Posterior vena cava (tissue), 2 donors: ENCODE measurements at regions not wholly inside any gene's neighbourhood (a gene's known extent, or its start where the extent isn't known, plus 50 kb on each side); places are given as distances from the start of the nearest gene placed in this dataset.

Experiments
- DNase-seq: peaks from one replicate; pipeline ENCODE4 v3.0.0-alpha.2; 2020; ENCODE audit warnings: low spot score
- intact Hi-C, 2 donors: fragments of 100-400 bp; cut with DNase I; formaldehyde crosslinking; loops; one replicate each; pipeline versions ENCODE4 v1.14.1 to v1.14.2; 2022 to 2023
- donor health status: DM: yes; HTN: yes; CAD: no.
- donor health status: DM: yes; HTN: yes; CAD: no.

DNA sequence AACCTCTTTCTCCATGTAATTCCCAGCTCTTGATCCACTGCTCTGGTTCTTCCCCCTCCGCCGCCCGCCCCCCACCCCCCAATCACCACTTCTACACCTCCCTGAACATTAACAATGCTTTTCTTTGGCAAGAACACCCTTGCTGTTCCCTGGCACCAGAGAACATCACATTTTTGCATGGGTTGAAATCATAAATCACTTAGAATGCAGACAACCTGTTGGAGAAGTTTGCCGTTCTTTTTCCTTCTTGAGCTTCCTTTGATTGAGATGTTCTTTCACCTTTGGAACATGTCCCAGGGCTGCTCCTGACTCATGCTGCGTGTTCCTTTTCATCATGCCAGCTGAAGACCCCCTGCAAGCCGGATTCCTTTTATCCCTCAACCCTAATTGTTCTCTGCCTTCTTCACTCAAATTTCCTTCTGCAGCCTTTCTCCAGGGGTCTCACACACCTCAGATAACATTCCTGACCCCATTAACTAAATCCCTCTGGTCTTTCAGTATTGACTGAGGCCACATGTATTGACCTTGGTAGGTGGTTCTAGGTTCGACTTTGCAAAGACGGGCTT, 294.1 kb upstream of the TMPO start:
- intact Hi-C loops, result no loop called here
- no peak for DNase-seq

DNA sequence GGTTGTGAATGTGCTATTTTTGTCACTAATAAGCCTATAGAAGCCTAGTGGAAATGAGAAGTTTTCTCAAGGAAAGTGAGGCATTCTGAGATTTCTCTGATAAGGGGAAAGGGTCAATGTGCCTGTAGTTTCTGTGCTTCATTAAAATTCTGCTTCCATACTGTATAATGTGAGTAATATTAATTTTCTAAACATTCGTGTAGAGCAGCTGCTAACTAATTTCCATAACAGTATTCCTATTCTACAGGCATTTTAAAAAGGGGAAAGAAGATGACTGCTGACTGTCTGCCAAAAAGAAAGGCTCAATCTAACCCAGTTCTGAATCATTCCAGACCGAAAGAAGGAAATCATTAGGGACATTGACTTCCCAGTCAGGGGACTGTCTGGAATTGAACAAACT, 293.3 kb upstream of the TMPO start:
- DNase-seq, result no peak
- intact Hi-C loops, result no loop called here

DNA sequence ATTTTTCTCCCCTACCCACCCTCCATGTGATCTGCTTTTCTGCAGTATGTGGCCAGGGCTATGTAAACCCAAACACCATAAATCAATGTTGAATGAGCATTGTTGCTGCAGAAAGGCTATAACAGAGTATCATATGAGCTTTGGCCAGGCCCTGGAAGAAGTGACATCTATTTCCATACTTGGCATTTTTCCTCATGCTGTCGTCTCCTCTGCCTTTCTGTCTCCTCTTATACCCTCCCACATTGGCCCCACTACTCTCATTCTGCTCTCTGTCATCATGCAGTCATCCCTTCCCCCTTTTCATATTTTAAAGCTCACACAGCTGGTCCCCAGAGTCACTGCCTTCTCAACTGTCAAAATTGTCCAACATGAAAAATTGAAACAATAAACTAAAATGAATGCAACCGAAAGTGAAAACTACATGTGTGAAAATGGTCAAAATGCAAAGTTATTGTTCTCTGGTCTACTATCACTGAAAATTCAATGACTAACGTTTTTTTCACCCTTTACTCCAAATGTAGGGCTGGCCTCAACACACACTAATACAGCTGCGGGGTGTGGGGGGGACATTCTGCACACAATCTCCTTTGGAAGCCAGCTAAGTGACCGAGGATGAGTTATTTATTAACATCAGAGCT, 290.7 kb upstream of the TMPO start:
- no peak for DNase-seq
- intact Hi-C loops, result no loop called here

GRCh38 chr12:98227162-98227561, 288.2 kb upstream of the TMPO start:
- DNase-seq, result no peak
- intact Hi-C loops, result no loop called here

DNA sequence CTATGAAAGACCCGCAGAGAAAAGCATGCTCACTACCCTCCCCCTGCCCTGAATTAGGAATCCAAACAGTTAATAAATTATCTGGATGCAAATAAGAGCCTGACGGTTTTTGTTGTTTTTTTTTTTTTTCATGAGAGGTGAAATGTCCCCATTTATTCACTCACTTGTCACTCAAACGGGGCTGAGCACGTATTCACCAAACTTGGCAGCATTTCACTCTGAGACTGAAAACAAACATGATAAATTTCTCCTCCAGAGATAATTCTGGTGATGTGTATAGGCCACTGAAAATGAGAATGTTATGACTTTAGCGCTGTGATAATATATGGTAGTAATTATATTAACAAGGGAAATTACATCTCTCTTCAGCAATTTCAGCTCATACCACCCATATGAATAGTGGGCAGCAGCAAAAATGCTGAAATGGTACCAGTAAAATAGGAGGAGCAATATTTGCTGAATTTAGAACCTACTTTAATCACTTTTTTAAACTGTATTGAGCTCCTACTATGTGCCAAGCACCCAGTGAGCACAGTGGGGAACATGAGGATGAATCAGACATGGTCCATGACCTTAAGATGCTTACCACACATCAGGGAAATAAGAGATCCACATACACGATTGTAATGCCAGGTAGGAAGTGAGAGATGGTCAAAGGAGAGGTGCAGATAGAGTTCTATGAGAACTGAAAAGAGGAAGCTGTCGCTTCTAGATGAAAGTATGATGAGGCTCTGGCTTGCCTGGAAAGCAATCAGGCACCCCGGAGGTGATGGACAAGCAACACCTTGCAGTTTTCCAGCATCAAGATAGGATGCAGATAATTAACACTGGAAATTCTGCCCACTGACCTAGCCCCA, 286.5 kb upstream of the TMPO start:
- intact Hi-C loops, result no loop called here
- DNase-seq, result no peak

DNA sequence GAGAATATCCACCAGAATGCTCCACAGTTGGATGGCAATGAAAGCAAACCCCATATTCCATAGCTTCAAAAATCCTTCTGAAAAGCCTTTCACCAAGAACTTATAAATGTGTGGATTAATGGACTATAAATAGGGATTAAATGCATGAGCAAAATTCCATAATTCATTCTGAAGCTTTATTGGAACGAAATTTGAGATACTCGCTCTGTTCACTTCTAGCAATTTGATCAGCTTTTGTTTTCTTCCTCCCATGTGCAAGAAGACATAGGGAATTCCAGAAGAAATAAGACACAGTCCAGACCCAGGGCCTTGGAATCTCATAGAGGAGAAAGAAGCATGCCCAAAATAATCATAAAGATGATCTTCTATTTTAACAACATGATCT, 285.9 kb upstream of the TMPO start:
- intact Hi-C loops, result no loop called here
- no peak for DNase-seq

DNA sequence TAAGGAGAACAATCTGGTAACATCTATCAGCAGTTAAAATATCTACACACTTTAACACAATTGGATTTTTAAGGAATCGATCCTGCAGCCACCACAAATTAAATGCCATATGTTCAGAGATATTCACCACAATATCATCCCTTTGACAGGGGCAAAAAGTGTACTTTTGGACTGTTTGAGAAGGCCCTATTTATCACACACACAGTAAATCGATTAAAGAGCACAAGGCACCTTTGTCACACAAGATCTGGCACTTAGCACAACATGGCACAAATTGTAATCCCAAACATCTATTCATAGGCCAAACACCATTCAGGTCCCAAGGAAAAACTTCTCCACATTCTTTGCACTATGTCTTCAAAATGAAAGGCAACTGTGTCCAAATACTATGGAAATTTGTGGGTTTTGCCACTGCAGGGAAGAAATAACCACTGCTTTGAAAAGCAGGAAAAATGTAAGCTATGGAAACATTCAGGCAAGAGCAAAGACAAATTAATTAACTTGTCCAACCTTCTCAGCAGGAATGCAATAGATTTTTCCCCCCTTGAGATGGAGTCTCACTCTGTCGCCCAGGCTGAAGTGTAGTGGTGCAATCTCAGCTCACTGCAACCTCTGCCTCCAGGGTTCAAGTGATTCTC, 282.5 kb upstream of the TMPO start:
- intact Hi-C loops, result no loop called here
- DNase-seq, result no peak

GRCh38 chr12:98235301-98235700, 280.1 kb upstream of the TMPO start:
- DNase-seq, result no peak
- intact Hi-C loops, result no loop called here

DNA sequence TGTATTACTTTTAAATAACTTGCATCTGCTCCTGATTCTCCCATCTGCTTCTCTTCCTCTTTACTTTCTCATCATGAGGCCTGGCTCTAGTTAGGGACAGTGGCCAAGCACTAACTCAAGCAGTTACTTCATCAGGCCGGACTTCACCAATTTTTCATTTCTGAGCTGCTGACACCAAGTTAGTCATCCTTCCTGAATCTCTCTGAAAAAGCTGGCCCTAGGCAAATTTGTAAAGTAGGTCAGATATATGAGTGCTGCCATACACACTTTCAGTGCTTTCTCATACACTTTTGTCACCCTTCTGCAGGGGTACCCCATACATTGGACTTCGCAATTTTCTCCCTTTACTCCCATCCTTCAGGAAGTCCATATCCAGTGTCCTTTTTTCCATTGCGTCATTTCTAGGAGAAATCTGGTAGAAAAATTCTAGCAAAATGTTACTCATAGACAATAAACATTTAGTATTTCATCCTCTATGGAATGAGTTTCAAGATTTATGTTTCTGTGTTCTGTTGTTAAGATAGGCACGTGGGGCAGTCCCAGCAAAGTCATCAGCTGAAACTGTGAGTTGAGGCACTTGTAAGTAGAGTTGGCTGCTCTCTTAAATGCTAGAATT, 276.8 kb upstream of the TMPO start:
- DNase-seq, result no peak
- intact Hi-C loops, result no loop called here

DNA sequence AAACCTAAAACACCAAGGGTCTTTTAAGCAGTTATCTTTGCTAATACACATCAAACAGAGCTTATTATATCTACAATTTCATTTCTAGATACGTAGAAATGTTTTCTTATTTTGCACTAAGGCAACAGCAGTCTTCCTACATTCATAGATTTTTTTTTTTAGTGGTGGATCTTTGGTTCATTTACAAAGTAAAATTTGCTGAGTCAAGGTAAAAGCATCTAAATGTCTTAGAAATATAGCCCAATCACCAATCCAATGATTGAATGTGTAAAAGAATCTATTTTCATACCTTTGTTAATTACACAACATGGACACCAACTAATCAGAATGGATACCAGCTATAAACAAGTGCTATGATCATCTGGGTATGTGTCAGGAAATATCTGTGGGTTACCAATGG, 272.2 kb upstream of the TMPO start:
- DNase-seq, result no peak
- intact Hi-C loops, result no loop called here

DNA sequence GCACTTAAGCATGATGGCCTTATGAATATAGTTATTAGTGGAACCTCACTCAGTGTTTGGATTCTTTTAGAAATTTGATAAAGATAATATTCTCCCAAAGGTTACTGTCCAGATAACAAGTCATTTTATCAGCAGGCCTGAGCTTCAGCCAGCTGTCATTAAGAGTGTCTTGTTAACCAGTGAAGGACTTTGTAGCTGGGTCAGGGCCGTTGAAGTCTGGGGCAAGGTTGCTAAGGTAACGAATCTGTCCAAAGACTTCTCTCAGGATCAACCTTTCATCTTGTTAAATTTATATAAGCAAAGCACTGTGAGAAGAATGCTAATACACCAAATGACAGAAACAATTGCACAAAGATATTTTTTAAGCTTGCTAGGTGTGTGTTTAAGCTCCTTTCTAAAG, 271.3 kb upstream of the TMPO start:
- intact Hi-C loops, result no loop called here
- DNase-seq, result no peak

DNA sequence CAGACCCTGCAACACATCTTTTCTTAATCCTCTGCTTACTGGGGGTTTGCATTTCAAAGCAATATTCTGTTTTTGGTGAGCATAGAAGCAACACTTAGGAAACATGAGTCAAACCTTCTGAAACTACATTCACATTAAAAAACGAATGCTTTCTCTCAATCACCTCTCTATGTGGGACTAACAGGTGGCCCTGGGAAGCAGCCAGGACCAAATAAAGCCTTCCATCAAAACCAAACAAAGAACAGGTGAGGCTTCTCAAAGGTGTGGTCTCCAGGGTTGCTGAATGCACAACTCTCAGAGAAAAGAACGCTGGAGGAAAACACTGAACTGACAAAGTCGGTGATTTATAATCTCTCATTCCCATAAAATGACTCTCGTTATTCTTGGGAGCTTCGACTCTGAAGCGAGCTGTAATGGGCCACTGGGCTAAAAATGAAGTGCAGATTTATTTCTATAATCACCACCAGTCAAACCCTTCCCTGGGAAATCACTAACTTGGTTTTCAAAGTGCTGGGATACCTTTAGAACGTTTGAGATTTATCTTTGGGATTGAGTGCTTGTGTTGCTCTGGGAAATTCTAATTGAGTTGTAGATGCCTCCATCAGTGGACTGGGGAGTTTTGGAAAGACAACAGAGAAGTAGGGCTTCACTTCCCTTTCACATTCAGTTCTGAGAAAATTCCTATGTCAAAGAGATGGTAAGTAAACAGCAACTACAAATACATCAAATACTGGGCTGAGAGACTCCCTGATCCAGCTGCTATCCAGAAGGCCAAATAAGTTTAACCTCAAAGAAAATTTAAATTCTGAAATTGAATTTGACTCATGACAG, 262.0 kb upstream of the TMPO start:
- no peak for DNase-seq
- intact Hi-C loops, result no loop called here

- intact Hi-C loops, result no loop called here
- no peak for DNase-seq
Observed at GRCh38 chr12:98256830-98257229, 258.6 kb upstream of the TMPO start.

DNA sequence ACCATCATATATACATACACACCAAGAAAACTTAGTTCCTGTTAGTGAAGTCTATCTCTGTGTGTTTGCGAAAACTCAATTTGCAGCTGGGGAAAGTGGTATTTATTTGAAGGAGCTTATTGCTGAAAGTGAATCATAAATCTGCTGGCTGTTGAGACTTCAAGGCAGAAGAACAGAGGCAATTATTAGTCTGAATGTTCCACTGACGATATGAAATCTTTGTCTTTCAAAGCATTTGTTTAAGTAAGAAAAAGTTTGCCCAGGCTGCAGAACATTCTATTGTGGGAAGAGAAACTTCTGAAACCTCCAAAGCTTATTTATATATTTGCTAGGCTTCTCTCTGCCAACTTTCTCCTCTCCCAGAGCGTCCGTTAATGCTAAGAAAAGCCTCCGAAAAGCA, 255.7 kb upstream of the TMPO start:
- no peak for DNase-seq
- intact Hi-C loops, result no loop called here

GRCh38 chr12:98260276-98260675, 255.1 kb upstream of the TMPO start:
- DNase-seq, result no peak
- intact Hi-C loops, result no loop called here

DNA sequence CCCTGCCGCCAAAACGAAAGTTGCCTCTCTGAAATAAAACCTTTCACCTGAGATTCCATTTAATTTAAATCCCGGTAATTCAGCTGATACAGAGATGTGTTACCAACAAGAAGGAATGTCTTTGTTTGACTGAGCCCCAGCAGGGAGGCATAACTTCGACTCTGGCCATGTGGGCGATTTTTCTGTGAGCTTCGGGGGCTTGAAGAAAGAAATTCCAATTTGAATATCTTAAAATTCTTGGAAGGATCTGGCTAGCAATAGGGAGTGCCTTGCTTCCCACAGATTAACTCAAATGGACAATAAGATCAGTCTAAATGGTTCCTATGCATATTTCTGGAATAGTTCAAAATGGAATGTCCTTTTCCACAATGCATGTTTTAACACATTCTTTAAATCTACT, 252.5 kb upstream of the TMPO start:
- no peak for DNase-seq
- intact Hi-C loops, result no loop called here

- intact Hi-C loops, result no loop called here
- DNase-seq, result no peak
Observed at GRCh38 chr12:98274430-98275130, 240.8 kb upstream of the TMPO start.

GRCh38 chr12:98275131-98275475, 240.3 kb upstream of the TMPO start:
- intact Hi-C loops, result no loop called here
- DNase-seq, result no peak

GRCh38 chr12:98280152-98280551, 235.2 kb upstream of the TMPO start:
- intact Hi-C loops, result no loop called here
- DNase-seq, result no peak
